ENCODE measurements at regions not wholly inside any gene's neighbourhood (a gene's known extent, or its start where the extent isn't known, plus 50 kb on each side); places are given as distances from the start of the nearest gene placed in this dataset.
"Not testable (repeated sequence)": the region's sequence is repeated elsewhere in the genome, so short reads cannot be mapped to it uniquely, and the experiment has no call there.

DNA sequence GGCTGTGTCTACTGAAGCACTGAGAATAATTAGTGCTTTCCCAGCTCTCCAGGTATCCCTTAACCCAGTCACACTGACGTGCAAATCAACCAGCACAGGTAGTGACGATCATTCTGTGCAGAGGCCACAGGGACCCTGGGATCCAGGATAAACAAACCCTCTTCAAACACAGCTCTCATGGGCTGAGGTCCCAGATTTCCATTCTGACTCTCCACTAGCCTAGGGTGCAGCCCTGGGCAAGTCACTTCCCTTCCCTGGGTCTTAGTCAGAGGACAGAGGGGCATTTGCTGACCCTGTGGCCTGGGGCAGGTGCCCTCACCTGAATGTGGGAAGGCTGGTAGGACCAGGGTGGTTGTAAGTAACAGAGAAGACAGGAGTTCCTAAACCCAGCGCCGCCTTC, 724.7 kb downstream of the MATN1 start:
- FAIRE-seq (no peak), DNase-seq (ENCODE audit: low spot score) (no peak), ATAC-seq (no peak)
- 0% methylated on average over 4 of the region's 4 CpGs for WGBS (ENCODE audit: low lambda C conversion rate)
- no peak overlapping the region for H2AFZ ChIP-seq (ENCODE audit: low read length)
- in situ Hi-C loops (cut with HindIII; ENCODE audit: extremely low pct_ligation_motif_present, low pct_unique_long_range_greater_than_20kb) (no loop called here), intact Hi-C loops (cut with micrococcal nuclease; ENCODE audit: unreplicated experiment) (no loop called here)
- H3K79me2 ChIP-seq (ENCODE audit: insufficient read depth, low read length) = no peaks in the 10 kb centered on the region
- ChIA-PET CTCF (ENCODE audit: low intra/inter-chr PET ratio, low total read pairs) (no interaction called here), POLR2A (no interaction called here)
- no peak overlapping the region for H3K27ac ChIP-seq (ENCODE audit: extremely low read length, insufficient read depth, low read length)
- no peak overlapping the region for H3K4me2 ChIP-seq (ENCODE audit: low read depth, low read length)
- no peak overlapping the region for H3K4me3 ChIP-seq (replicated peaks in 1 of 3; ENCODE audit: insufficient read depth in 1 of 3, low read depth in 2 of 3, low read length in 3 of 3)
- no TSS peak for BruUV-seq (replicated peaks)
- no peaks in the 10 kb centered on the region for H4K20me1 ChIP-seq (ENCODE audit: insufficient read depth, low read length)
- peaks cover 5% of the 10 kb centered on the region for H3K9me3 ChIP-seq (ENCODE audit: low read length)
- peaks cover 0 to 2% of the 10 kb centered on the region in 2 experiments; a peak in 1 of 5 replicates for H3K27me3 ChIP-seq (ENCODE audit: control insufficient read depth in 1 of 2, insufficient read depth in 2 of 2, low read length in 2 of 2)
- no peak for TF ChIP-seq FOSL1 (CRISPR knock-in tag; IDR thresholded peaks at IDR 0.05; ENCODE audit: borderline replicate concordance)
- TF ChIP-seq ZNF652 (CRISPR knock-in tag; IDR thresholded peaks at IDR 0.05; ENCODE audit: borderline replicate concordance, low read depth) = no peak
- TF ChIP-seq, protein P1, sequence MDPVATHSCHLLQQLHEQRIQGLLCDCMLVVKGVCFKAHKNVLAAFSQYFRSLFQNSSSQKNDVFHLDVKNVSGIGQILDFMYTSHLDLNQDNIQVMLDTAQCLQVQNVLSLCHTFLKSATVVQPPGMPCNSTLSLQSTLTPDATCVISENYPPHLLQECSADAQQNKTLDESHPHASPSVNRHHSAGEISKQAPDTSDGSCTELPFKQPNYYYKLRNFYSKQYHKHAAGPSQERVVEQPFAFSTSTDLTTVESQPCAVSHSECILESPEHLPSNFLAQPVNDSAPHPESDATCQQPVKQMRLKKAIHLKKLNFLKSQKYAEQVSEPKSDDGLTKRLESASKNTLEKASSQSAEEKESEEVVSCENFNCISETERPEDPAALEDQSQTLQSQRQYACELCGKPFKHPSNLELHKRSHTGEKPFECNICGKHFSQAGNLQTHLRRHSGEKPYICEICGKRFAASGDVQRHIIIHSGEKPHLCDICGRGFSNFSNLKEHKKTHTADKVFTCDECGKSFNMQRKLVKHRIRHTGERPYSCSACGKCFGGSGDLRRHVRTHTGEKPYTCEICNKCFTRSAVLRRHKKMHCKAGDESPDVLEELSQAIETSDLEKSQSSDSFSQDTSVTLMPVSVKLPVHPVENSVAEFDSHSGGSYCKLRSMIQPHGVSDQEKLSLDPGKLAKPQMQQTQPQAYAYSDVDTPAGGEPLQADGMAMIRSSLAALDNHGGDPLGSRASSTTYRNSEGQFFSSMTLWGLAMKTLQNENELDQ (CRISPR knock-in tag; IDR thresholded peaks at IDR 0.05; ENCODE audit: borderline replicate concordance) = no peak
- TF ChIP-seq RBM39 (IDR thresholded peaks at IDR 0.05; ENCODE audit: low read depth, low read length, poor library complexity, severe bottlenecking) = no peak
- TF ChIP-seq HMG20B (CRISPR knock-in tag; conservative IDR thresholded peaks at IDR 0.05) = no peak
- TF ChIP-seq, protein P2, sequence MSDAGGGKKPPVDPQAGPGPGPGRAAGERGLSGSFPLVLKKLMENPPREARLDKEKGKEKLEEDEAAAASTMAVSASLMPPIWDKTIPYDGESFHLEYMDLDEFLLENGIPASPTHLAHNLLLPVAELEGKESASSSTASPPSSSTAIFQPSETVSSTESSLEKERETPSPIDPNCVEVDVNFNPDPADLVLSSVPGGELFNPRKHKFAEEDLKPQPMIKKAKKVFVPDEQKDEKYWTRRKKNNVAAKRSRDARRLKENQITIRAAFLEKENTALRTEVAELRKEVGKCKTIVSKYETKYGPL (CRISPR knock-in tag; IDR thresholded peaks at IDR 0.05) = no peak
- no peak for TF ChIP-seq TGIF2 (CRISPR knock-in tag; IDR thresholded peaks at IDR 0.05)
- TF ChIP-seq KMT2A (CRISPR knock-in tag; IDR thresholded peaks at IDR 0.05) = no peak
- TF ChIP-seq U2AF1 (optimal IDR thresholded peaks at IDR 0.05; ENCODE audit: low read depth, low read length) = no peak
- TF ChIP-seq, protein P3, sequence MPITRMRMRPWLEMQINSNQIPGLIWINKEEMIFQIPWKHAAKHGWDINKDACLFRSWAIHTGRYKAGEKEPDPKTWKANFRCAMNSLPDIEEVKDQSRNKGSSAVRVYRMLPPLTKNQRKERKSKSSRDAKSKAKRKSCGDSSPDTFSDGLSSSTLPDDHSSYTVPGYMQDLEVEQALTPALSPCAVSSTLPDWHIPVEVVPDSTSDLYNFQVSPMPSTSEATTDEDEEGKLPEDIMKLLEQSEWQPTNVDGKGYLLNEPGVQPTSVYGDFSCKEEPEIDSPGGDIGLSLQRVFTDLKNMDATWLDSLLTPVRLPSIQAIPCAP (CRISPR knock-in tag; IDR thresholded peaks at IDR 0.05; ENCODE audit: low read depth) = no peak
- TF ChIP-seq U2AF2 (IDR thresholded peaks at IDR 0.05; ENCODE audit: low read depth, low read length) = no peak
- no peak for TF ChIP-seq ZC3H4 (CRISPR knock-in tag; IDR thresholded peaks at IDR 0.05; ENCODE audit: borderline replicate concordance)
- TF ChIP-seq, protein P4, sequence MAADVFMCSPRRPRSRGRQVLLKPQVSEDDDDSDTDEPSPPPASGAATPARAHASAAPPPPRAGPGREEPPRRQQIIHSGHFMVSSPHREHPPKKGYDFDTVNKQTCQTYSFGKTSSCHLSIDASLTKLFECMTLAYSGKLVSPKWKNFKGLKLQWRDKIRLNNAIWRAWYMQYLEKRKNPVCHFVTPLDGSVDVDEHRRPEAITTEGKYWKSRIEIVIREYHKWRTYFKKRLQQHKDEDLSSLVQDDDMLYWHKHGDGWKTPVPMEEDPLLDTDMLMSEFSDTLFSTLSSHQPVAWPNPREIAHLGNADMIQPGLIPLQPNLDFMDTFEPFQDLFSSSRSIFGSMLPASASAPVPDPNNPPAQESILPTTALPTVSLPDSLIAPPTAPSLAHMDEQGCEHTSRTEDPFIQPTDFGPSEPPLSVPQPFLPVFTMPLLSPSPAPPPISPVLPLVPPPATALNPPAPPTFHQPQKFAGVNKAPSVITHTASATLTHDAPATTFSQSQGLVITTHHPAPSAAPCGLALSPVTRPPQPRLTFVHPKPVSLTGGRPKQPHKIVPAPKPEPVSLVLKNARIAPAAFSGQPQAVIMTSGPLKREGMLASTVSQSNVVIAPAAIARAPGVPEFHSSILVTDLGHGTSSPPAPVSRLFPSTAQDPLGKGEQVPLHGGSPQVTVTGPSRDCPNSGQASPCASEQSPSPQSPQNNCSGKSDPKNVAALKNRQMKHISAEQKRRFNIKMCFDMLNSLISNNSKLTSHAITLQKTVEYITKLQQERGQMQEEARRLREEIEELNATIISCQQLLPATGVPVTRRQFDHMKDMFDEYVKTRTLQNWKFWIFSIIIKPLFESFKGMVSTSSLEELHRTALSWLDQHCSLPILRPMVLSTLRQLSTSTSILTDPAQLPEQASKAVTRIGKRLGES (CRISPR knock-in tag; IDR thresholded peaks at IDR 0.05; ENCODE audit: borderline replicate concordance) = no peak
- H3K9ac ChIP-seq (ENCODE audit: insufficient read depth, low read depth, low read length) = no peak overlapping the region
- H3K4me1 ChIP-seq (ENCODE audit: insufficient read depth, low read length) = no peaks in the 10 kb centered on the region
- H3K36me3 ChIP-seq (replicated peaks in 1 of 2; ENCODE audit: control insufficient read depth in 1 of 2, insufficient read depth in 2 of 2, low read length in 2 of 2) = no peaks in the 10 kb centered on the region

DNA sequence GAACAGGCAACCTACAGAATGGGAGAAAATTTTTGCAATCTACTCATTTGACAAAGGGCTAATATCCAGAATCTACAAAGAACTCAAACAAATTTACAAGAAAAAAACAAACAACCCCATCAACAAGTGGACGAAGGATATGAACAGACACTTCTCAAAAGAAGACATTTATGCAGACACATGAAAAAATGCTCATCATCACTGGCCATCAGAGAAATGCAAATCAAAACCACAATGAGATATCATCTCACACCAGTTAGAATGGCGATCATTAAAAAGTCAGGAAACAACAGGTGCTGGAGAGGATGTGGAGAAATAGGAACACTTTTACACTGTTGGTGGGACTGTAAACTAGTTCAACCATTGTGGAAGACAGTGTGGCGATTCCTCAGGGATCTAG, 725.6 kb downstream of the MATN1 start:
- BruUV-seq (replicated peaks); H3K27ac ChIP-seq (ENCODE audit: extremely low read length, insufficient read depth, low read length); CTCF ChIA-PET (ENCODE audit: low intra/inter-chr PET ratio, low total read pairs); in situ Hi-C loops (cut with HindIII; ENCODE audit: extremely low pct_ligation_motif_present, low pct_unique_long_range_greater_than_20kb); H3K27me3 ChIP-seq (ENCODE audit: control insufficient read depth in 1 of 2, insufficient read depth in 2 of 2, low read length in 2 of 2); H2AFZ ChIP-seq (ENCODE audit: low read length); H3K36me3 ChIP-seq (replicated peaks in 1 of 2; ENCODE audit: control insufficient read depth in 1 of 2, insufficient read depth in 2 of 2, low read length in 2 of 2); intact Hi-C loops (cut with micrococcal nuclease; ENCODE audit: unreplicated experiment); DNase-seq (ENCODE audit: low spot score); H3K9ac ChIP-seq (ENCODE audit: insufficient read depth, low read depth, low read length); POLR2A ChIA-PET; FAIRE-seq; H3K79me2 ChIP-seq (ENCODE audit: insufficient read depth, low read length); H3K4me1 ChIP-seq (ENCODE audit: insufficient read depth, low read length); H4K20me1 ChIP-seq (ENCODE audit: insufficient read depth, low read length); H3K4me3 ChIP-seq (replicated peaks in 1 of 3; ENCODE audit: insufficient read depth in 1 of 3, low read depth in 2 of 3, low read length in 3 of 3); H3K4me2 ChIP-seq (ENCODE audit: low read depth, low read length); ATAC-seq: not testable (repeated sequence)
- WGBS (ENCODE audit: low lambda C conversion rate) = 39% methylated on average over 2 of the region's 3 CpGs
- H3K9me3 ChIP-seq (ENCODE audit: low read length) = peaks cover 14% of the 10 kb centered on the region
